HG02610 (cell line): ENCODE measurements at regions not wholly inside any gene's neighbourhood (a gene's known extent, or its start where the extent isn't known, plus 50 kb on each side); places are given as distances from the start of the nearest gene placed in this dataset.
"Not testable (repeated sequence)": the region's sequence is repeated elsewhere in the genome, so short reads cannot be mapped to it uniquely, and the experiment has no call there.

Experiments used
- ATAC-seq: cut with Tn5 transposase; IDR thresholded peaks from one replicate; pipeline ENCODE4 v1.9.1; 2021; ENCODE audit warnings: mild to moderate bottlenecking, moderate library complexity; ENCODE audit not compliant: unreplicated experiment

DNA sequence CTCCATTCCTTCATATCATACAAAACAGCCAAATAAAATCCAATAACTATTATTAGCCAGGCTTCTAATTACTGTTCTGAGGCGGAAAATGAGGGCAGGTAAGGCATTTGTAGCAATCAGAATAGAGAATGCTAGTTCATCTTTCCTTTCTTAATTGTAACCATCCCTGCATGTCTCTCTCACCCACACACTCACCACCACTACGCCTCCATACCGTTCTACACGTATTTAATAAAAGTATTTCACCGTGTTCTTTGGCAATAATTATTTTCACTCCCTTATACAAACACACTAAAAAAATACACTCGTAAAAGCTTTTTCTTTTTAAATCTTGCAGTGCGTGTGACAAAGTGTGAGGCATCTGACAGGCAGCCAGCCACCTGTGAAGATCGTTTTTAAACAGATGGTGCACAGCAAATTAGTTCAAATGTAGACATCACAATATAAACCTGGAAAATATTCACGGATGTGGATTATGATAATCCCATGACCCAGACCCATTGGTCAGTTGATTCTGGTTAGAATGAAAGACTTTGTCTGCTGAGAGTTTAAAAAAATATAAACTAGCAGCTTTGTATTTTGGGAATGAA lies 653.6 kb downstream of the REEP3 start:
- ATAC-seq = no peak

DNA sequence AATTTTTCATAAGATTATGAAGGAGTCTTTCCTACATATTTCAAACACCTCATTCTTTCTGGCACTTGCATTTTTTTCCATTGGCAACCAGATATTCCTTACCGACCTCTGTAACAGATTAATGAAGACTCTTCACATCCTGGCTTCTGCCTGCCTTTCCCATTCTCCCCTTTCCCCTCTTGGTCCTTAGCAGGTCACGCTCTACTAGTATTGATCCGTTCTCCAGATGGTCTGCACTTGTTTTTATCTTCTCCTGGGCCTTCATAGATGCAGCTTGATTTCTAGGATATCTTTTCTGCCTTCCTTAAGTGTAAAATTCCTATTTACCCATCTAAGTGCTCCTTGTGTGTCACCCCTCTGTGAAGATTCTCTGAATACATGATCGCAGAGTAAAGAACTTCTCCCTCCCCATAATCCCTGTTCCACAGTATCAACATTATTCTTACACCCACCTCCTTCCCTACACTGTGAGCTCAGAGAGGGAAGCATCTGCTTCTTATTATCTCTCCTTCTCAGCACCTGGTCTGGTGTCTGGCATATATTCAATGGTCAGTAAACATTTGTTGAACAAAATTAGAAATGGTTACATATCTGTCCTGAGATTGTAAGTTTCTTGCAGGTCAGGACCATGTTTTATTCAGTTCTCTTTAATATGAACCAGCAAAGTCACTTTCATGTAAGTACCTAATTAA lies 654.2 kb downstream of the REEP3 start:
- ATAC-seq = no peak

DNA sequence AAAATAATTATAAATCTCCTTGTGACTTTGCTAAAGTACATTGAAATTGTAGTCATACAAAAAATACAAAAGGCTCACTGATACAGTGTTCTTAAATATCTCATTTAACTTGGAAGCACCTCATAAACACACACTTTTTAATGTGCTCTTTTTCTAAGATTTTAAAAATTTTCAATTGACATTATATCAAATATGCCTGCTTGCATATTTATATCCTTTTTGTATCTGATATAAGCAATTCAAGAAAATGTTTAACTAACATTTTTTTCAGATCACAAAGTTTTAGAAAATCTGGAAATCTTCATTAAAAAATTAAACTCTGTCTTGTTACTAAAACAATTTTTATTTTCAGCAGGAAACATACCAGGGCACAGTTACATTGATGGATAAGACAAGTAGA lies 661.5 kb downstream of the REEP3 start:
- ATAC-seq = no peak

DNA sequence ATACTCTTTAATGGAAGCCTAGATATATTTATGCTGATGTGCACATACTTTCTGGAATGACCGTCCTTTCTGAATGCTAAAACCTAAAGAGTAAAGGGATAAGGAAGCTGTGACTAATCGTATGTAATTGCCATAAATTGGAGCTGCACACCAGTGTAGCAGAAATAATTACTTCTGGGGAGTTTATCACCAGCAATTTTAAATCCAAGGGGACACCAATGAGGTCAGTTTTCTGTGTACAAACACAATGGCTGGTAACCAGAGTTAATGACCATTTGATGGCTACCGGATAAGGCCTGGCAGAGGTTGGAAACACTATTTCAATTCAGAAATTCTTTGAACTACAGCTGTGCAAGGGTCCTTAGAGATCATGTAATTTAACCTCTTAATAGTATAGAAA lies 670.1 kb downstream of the REEP3 start:
- ATAC-seq = no peak

DNA sequence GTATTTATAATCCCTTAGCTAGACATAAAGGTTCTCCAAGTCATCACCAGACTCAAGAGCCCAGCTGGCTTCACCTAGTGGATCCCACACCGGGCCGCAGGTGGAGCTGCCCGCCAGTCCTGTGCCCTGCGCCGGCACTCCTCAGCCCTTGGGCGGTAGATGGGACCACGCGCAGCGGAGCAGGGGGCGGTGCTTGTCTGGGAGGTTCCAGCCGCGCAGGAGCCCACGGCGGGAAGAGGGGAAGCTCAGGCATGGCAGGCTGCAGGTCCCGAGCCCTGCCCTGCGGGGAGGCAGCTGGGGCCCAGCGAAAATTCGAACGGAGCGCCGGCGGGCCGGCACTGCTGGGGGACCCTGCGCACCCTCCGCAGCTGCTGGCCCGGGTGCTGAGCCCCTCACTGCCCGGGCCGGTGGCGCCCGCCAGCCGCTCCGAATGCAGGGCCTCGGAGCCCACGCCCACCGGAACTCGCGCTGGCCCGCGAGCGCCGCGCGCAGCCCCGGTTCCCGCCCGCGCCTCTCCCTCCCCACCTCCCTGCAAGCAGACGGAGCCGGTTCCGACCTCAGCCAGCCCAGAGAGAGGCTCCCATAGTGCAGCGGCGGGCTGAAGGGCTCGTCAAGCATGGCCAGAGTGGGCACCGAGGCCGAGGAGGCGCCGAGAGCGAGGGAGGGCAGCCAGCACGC lies 675.6 kb downstream of the REEP3 start:
- ATAC-seq = no peak

DNA sequence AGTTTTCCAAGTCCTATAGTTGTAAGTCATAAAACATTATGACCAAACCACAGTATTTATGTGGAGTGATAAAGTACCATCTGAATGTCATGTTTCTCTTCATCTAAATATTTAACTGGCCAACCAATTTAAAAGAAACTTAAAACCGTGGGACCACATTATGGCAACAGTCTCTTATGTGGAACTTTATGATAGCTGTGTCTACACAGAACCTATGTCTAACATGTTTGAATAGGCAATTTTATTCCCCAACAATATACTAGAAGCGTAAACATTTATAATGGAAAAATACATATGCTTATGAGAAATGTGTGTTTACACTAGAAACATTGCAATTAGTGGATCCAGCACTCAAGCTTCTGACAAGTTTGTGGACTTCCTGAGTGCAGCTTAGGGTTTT lies 680.7 kb downstream of the REEP3 start:
- no peak for ATAC-seq

DNA sequence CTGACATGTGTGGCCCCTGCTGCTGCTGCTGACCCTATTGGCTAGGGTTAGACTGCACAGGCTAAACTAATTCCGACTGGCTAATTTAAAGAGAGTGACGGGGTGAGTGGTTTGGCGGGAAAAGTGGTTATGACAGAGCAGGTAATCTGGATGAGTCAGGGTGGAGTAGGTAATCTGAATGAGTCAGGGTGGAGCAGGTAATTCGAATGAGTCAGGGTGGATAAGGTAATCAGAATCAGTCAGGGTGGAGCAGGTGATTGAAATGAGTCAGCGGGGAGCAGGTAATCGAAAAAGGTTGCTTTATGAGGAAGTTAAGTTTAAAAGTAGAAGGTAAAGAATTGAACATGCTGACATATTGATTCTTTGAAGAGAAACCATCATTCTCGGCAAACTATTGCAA lies 683.3 kb downstream of the REEP3 start:
- not testable (repeated sequence) for ATAC-seq

DNA sequence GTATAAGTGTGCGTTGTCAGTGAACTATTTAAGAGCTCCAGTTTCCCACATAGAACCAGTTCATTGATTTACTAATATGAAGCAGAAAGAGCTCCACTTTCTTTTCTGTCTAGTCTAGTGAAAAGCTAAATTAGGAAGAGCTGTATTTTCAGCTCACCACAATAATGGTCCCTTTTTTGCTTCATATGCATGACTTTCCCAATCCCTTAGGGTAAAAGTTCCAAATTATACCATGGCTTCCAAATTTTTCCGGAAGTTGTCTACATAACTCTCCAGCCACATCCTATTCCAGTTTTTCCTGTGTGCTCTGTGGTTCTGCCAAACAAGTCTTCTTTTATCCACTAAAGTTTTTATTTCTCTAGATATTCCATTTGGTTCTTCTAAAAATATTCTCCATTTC lies 685.2 kb downstream of the REEP3 start:
- ATAC-seq = no peak

DNA sequence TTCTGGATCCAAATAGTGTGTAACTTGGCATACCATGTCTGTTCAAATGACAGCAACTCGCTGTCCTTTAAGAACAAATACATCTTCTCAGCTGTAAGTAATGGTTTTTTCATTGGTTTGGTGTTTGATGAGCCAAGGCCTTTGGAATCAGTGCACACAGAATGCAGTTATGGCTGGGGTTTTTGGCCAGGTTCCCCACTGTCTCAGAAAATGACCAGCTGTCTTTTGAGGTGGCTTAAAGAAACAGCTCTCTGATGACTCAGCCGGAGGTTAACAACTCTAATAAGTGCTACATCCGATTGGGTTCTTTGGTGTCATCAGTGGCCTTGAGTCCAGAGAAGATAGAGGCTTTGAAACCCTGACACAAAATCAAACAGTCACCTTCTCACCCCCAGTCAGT lies 688.4 kb downstream of the REEP3 start:
- ATAC-seq = no peak

DNA sequence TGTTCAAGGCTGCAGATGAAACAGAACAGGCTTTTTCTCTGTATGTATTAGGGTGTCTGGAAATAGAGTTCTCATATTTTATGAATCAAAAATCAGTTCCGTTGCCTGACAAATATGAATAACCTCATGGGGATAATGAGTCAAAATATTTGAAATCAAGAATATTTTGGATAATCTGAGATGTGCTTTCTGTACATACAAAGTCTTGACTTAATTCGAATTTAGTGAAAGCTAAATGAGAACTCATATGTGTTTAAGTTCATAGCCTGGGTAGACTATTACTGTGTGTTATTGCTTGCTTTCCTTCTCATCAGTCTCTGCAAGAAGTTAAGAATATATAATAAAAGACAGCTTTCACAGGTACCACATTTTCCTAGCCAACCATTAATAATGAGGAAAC lies 689.0 kb downstream of the REEP3 start:
- ATAC-seq = no peak

DNA sequence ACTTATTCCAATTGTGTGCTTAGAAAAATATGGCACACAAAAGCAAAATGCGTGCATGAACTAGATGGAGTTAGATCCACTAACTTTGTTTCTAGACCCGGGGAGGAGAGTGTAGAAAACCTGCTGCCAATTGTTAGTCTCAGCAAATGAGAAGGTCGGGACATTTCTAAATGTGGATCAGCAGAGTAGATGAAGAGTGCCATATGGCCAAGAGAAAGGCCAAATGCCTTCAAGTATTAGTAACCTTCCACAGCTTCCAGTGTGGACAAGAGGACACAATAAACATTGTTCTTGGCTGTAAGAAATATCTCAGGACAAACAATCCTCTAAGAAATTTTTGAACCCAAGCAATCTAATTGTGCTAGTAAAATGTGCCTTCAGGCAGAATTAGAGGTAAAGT lies 690.3 kb downstream of the REEP3 start:
- no peak for ATAC-seq

DNA sequence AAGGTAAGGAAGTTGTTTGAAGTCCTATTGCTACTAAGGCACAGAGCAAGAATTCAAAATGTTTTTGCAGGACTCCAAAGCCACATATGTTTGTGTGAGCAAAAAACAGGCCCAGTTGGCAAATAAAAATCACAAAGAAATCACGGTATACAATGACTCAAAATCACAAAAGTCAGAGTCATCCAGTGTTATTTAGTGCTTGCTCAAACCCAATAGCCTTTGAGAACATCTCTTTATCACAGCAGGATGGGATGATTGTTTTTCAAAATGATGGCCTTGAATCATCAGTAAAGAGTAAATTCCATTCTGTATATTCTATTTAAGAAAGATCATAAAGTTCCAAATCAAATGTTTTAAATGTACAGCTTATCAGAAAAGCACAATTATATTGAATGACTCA lies 693.9 kb downstream of the REEP3 start:
- no peak for ATAC-seq

DNA sequence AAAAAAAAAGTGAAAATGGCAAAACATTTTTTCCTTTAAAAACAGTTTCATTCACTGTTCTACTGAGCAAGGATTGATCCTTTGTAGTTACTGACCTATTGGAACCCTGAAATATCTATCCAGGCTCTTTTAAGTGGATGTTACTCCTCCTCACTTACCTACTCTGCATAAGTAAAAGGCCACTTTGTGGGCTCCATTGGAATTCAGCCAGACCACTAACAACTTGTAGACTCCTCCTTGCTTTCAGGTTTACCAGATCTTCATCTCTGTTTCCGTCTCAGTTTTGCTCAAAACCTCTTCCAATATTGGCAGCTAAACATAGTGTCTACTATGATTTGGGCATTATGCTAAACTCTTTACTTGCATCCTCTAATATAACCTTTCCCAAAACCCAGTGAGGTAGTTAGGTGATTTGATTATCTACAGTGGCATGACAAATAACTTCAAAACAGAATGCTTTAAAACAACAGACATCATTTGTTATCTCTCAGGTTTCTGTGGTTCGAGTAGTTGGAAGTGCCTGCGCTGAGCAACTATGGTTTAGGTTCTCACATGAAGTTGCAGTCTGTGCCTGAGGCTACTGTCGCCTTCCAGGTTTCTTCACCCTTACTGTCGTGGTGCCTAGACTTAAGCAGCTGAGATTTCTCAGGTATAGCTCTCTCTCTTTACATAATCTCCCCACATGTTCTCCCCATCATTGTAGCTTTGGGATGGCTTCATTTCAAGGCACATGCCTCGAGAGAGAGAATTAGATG lies 698.2 kb downstream of the REEP3 start:
- no peak for ATAC-seq

DNA sequence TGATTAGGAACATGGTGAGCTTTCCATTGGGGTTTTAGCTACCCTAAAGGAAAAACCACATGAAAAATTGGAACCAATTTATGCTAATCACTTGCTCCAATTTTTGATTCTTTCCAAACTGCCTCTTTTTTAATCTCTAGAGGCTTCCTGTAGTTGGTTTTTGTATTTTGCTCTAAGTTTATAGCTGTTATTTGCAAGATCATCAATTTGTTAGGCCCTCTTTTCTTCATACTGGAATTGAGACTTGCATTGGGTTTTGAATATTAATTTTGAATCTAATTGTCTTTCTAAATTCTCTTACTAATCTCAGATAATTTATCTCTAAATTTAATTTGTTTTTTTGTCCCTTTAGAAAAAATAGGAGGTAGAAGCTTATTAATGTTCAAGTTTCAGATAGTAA lies 713.3 kb downstream of the REEP3 start:
- no peak for ATAC-seq

DNA sequence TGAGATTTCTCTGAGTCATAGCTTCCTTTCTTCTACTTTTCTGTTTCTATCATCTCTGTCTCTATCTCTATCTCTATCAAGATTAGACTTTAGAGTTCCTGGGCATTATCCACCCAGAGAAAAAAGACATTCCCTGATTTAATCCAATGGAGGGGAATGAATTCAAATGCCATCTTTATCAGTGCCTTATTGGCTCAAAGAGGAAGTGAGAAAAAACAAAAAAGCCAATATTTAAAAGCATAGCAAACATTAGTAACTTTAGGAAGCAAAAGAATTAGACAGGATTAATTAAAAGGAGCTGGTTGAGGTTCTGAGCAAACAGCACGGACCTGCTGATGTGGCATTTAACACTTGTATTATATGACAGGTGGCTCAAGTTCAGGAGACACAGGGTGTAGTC lies 736.5 kb downstream of the REEP3 start:
- no peak for ATAC-seq

DNA sequence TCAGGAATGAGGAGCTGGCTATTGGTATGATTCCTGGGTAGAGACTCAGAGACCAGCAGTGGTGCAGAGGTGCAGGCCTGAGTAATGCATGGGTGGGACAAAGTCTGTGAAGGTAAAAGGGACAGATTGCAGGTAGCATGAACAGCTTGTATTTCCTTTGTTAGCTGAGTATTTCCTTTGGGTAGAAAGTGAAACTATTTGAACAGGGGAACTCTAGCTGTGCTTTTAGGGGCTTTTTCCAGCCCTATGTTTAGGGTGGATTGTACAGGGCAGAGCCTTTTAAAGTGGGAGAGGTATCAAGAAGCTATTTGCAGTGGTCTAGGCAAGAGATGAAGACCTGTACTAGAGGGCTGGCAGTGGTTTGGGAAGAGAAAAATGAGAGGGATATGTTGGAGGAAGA lies 739.9 kb downstream of the REEP3 start:
- peak; percentile 93 for ATAC-seq

DNA sequence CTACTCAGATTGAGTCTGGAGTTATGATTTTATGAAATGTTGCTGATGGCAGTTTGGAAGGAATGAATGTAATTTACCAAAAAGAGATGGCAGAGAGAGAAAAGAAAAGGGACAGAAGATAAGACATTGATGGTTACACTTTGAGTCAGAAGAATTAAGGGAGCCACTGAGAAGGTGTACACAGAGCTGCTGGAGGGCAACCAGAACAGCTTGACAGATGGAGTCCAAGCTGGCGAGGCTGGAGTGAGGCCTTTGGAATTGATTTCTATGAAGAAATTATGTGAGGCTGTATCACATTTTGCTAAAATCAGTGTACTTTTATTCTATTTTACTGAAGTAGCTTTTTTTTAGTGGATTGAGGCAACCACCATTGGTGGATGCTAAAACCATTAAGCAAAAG lies 740.5 kb downstream of the REEP3 start:
- peak; percentile 13 for ATAC-seq

DNA sequence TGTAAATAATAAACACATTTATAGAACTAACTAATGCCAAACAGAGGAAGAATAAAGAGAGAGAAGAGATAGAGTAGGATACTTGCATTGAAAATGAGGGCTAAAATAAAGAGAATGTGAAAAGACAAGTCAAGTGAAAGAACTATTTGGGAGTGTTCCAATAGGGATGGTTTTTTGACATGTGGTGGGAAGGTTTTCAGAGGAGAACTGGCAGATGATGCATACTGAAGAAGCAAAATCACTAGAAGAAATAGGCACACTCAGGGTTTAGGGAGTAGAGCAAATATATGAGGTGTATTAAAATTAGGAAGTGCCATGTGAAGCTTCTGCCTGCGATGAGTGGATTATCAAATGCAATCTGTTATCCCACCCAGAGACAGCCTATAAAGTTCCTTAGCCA lies 744.8 kb downstream of the REEP3 start:
- no peak for ATAC-seq

DNA sequence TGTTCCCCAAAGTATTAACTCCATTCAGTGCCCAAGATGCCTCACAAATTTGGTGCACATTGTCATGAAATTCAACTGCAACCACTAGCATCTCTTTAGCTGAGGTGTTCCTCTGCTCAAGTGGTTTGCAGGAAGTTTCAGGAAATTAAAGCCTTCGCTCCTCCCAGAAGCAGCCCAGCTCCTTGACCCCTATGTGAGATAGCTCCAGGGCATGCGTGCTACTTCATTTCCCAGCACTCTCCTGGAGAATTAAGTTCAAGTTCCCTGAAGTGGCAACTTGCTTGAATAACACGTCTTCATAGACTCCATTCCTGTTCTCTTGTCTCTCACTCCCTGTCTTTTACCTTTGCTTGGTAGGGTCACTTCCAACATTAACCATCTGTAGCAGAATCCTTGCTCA lies 750.3 kb downstream of the REEP3 start:
- no peak for ATAC-seq

DNA sequence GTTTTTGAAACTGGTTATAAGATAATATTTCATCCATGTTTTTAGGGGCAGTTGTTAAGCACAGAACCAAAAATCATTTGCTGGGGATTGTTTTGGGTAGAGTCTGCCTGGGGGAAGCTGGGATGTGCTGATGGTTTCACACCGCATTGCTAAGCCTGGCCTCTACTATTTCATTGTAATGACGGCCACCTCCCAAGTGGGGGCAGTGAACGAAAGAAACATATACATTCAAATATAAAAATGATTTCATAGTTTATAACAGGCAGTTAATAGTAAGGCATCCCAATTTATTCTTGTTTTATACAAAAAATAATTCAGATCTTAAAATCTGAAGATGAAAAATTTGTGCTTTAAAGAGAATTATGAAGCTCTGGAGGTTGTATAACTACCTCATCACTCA lies 750.8 kb downstream of the REEP3 start:
- no peak for ATAC-seq

DNA sequence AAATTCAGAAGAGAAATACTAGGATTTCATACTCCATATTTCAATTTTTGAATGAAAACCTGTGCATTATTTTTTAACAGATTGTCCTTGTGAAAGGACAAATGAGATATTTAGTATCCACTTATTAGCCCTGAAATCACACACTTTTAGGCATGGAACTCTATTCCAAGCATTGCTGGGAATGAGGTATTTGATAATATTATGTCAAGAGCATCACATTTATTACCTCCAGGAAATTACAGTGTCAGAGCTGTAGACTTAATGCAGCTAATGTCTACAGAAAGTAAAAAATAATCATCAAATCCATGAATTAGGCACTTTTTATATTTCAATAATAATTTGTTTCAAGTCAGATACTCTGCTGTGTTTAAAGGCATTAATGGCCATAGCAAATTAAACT lies 753.8 kb downstream of the REEP3 start:
- no peak for ATAC-seq

DNA sequence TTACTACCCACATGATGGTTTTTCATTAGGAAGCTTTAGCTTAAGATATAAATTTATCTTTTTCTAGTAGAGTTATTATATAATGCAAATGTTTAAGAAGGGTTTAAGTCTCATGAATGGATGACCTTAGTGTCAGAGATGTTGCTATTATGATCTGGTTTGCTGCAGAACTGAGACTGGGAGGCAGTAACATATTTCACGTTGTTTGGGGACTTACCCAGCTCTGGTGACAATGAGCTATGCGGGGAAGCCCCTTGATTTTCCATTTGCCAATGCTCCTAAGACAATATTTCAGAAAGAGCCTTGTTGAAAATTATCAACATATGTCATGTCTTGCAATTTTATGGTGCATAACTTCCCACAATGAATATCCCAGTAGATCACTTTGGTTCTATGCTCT lies 754.6 kb downstream of the REEP3 start:
- peak; percentile 90 for ATAC-seq
